Kidney (tissue), 13 donors: ENCODE measurements at regions not wholly inside any gene's neighbourhood (a gene's known extent, or its start where the extent isn't known, plus 50 kb on each side); places are given as distances from the start of the nearest gene placed in this dataset.

ENCODE experiments used
- DNase-seq, 5 donors: peaks; one replicate each; pipeline ENCODE4 v3.0.0-alpha.2; 2013 to 2020
- FAIRE-seq: peaks from 2 replicates; lab custom pipeline; 2012; peaks lifted over from hg19 to GRCh38; lab: Jason Lieb, UNC
- H3K27ac ChIP-seq, 2 donors: one replicate each; pipeline ENCODE4 v1.7.0; 2013; ENCODE audit warnings: low read depth in 2 of 2, low read length in 2 of 2, inconsistent platforms in 1 of 2
- H3K27me3 ChIP-seq: one replicate; pipeline ENCODE4 v1.7.1; 2013; ENCODE audit warnings: low read length, inconsistent platforms; ENCODE audit not compliant: control insufficient read depth, insufficient read depth
- H3K36me3 ChIP-seq, 3 donors: one replicate each; pipeline versions ENCODE4 v1.7.0 to v1.7.1; 2013; ENCODE audit warnings: low read length in 3 of 3, control low read depth in 1 of 3, inconsistent platforms in 1 of 3; ENCODE audit not compliant: insufficient read depth in 3 of 3, control insufficient read depth in 2 of 3
- H3K4me1 ChIP-seq, 3 donors: one replicate each; pipeline versions ENCODE4 v1.7.0 to v1.7.1; 2013; ENCODE audit warnings: low read length in 3 of 3, inconsistent platforms in 1 of 3, low read depth in 1 of 3; ENCODE audit not compliant: control insufficient read depth in 2 of 3, insufficient read depth in 2 of 3
- H3K4me3 ChIP-seq, 3 donors: one replicate each; pipeline versions ENCODE4 v1.7.0 to v1.8.1; 2013; ENCODE audit warnings: low read length in 3 of 3, control low read depth in 1 of 3, inconsistent platforms in 1 of 3
- H3K9ac ChIP-seq, 3 donors: one replicate each; pipeline versions ENCODE4 v1.7.0 to v1.7.1; 2013; ENCODE audit warnings: low read length in 3 of 3, control low read depth in 1 of 3, inconsistent platforms in 1 of 3
- H3K9me3 ChIP-seq, 3 donors: one replicate each; pipeline versions ENCODE4 v1.7.0 to v1.7.1; 2013; ENCODE audit warnings: low read length in 3 of 3, control low read depth in 1 of 3, inconsistent platforms in 1 of 3; ENCODE audit not compliant: control insufficient read depth in 2 of 3, insufficient read depth in 1 of 3
- intact Hi-C: fragments of 100-400 bp; cut with DNase I; formaldehyde crosslinking; loops from one replicate; pipeline ENCODE4 v1.11.1; 2022
- TF ChIP-seq, protein P1 (sequence below): IDR thresholded peaks from 3 replicates; pipeline ENCODE4 v1.5.1; 2012; ENCODE audit warnings: mild to moderate bottlenecking, moderate library complexity, borderline replicate concordance; ENCODE audit not compliant: insufficient read depth; ENCODE audit errors: extremely low read depth
- donor health status: control.
- donor health status: control.
- donor health status: control.
- donor health status: control.
- donor health status: control.
- donor health status: DM: yes; HTN: yes; CAD: no.
- donor health status: Normal renal cell carcinoma (clear cell type).

DNA sequence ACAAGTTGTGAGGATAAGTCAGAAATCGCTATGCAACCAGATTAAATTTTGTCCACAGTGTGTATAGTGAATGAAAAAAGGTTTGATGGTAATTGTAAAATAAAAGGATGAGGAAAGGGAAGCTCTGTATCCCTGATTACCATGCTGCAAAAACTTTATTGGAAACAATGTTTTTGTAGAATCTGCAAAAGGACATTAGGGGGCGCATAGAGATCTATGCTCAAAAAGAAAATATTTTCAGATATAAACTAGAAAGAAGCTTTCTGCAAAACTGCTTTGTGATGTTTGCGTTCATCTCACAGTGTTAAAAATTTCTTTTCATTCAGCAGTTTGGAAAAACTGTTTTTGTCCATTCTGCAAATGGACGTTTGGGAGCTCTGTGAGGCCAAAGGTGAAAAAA is 390.5 kb downstream of the OR4C45 start:
- H3K9ac ChIP-seq, result no peak overlapping the region
- H3K4me3 ChIP-seq, result no peak overlapping the region
- DNase-seq (no peak), FAIRE-seq (no peak)
- TF ChIP-seq, protein P1, sequence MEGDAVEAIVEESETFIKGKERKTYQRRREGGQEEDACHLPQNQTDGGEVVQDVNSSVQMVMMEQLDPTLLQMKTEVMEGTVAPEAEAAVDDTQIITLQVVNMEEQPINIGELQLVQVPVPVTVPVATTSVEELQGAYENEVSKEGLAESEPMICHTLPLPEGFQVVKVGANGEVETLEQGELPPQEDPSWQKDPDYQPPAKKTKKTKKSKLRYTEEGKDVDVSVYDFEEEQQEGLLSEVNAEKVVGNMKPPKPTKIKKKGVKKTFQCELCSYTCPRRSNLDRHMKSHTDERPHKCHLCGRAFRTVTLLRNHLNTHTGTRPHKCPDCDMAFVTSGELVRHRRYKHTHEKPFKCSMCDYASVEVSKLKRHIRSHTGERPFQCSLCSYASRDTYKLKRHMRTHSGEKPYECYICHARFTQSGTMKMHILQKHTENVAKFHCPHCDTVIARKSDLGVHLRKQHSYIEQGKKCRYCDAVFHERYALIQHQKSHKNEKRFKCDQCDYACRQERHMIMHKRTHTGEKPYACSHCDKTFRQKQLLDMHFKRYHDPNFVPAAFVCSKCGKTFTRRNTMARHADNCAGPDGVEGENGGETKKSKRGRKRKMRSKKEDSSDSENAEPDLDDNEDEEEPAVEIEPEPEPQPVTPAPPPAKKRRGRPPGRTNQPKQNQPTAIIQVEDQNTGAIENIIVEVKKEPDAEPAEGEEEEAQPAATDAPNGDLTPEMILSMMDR, result no peak
- H3K9me3 ChIP-seq, result no peaks in the 10 kb centered on the region
- no peak overlapping the region for H3K27ac ChIP-seq
- H3K27me3 ChIP-seq, result no peaks in the 10 kb centered on the region
- no peaks in the 10 kb centered on the region for H3K36me3 ChIP-seq
- intact Hi-C loops, result no loop called here
- H3K4me1 ChIP-seq, result no peaks in the 10 kb centered on the region
